Liver (tissue), 3 donors: ENCODE measurements at regions not wholly inside any gene's neighbourhood (a gene's known extent, or its start where the extent isn't known, plus 50 kb on each side); places are given as distances from the start of the nearest gene placed in this dataset.

Experiments used
- CTCF ChIP-seq: fragments of 150-350 bp; IDR thresholded peaks from 2 replicates; pipeline ENCODE4 v1.5.1; 2017; ENCODE audit warnings: improper control_type of control experiment, low read depth, low read length; ENCODE audit not compliant: missing input control
- JUND ChIP-seq, 2 donors: IDR thresholded peaks; 2 replicates each; pipeline ENCODE4 v1.6.1; 2016; ENCODE audit warnings: antibody characterized with exemption in 2 of 2
- TAF1 ChIP-seq: conservative IDR thresholded peaks from 2 replicates; pipeline ENCODE4 v1.6.1; 2016; ENCODE audit warnings: antibody characterized with exemption, mild to moderate bottlenecking
- donor health status: healthy.
- donor health status: healthy.

GRCh38 chr5:1949253-1949652 is 66.5 kb upstream of the IRX4 start:
- TF ChIP-seq CTCF = no peak
- TF ChIP-seq TAF1 = no peak
- TF ChIP-seq JUND (IDR thresholded peaks at IDR 0.05) = no peak
